VCaP (cell line): ENCODE measurements at regions not wholly inside any gene's neighbourhood (a gene's known extent, or its start where the extent isn't known, plus 50 kb on each side); places are given as distances from the start of the nearest gene placed in this dataset.

Experiments used
- H3K27ac ChIP-seq: fragments of 450-650 bp; 2 replicates; pipeline ENCODE4 v1.5.1; 2017
- CTCF ChIP-seq: fragments of 450-650 bp; conservative IDR thresholded peaks from 2 replicates; pipeline ENCODE4 v1.5.1; 2017; ENCODE audit warnings: mild to moderate bottlenecking, moderate library complexity

- H3K27ac ChIP-seq = no peak overlapping the region
- TF ChIP-seq CTCF = no peak
Measured at GRCh38 chr6:22875845-22876244, 306.5 kb downstream of the HDGFL1 start.

GRCh38 chr6:22878324-22878701 is 308.9 kb downstream of the HDGFL1 start:
- TF ChIP-seq CTCF = no peak
- no peak overlapping the region for H3K27ac ChIP-seq

- no peak overlapping the region for H3K27ac ChIP-seq
Measured at GRCh38 chr6:22878706-22879105, 309.3 kb downstream of the HDGFL1 start.

GRCh38 chr6:22880686-22881433 is 311.5 kb downstream of the HDGFL1 start:
- H3K27ac ChIP-seq = no peak overlapping the region
- TF ChIP-seq CTCF = no peak

More at GRCh38 chr6:22878706-22879105, 309.3 kb downstream of the HDGFL1 start:
- no peak for TF ChIP-seq CTCF

GRCh38 chr6:22882581-22882980 is 313.2 kb downstream of the HDGFL1 start:
- TF ChIP-seq CTCF = no peak

GRCh38 chr6:22883061-22883717 is 313.8 kb downstream of the HDGFL1 start:
- TF ChIP-seq CTCF = no peak
- H3K27ac ChIP-seq = no peak overlapping the region

More at GRCh38 chr6:22882581-22882980, 313.2 kb downstream of the HDGFL1 start:
- no peak overlapping the region for H3K27ac ChIP-seq

- H3K27ac ChIP-seq = no peak overlapping the region
- no peak for TF ChIP-seq CTCF
Measured at GRCh38 chr6:22884456-22884855, 315.1 kb downstream of the HDGFL1 start.
